ENCODE measurements at regions not wholly inside any gene's neighbourhood (a gene's known extent, or its start where the extent isn't known, plus 50 kb on each side); places are given as distances from the start of the nearest gene placed in this dataset.

DNA sequence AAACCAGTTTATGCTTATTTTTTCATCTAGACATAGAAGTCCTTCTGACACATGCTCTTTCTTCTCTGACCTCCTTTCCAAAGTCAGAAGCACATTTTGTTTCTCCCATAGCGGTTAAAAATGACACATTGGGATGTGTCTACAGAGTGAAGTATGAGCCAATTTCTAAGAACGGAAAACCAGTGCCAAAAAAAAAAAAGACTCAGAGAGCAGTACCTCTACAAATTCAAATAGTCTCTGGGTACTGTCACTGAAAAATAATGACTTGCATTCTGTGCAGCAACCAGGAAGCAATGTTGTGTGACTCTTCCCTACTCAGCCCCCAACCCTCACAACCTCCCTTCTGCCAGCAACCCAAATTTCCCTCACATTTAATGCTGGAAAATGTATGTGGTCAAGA, 145.5 kb upstream of the PMFBP1 start:
- peak; percentile 32 for DNase-seq (ENCODE audit: low spot score)

DNA sequence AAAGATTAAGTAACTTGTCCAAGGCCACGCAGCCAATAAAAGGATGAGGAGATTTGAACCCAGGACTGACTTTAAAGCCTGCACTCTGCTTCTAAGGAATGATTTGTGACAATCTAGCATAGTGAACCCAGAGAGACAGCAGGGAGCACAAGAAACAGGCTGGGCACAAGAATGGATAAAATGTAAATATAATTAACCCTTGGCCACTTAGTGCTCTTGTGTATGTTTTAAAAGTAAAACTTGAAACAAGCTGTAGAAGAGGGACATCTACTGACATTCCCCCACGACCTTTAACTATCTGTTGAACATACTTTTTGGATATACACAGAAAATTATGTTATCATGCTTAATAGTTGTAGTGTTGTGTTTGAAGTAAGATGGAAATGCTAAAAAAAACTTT, 141.9 kb upstream of the PMFBP1 start:
- DNase-seq (ENCODE audit: low spot score) = no peak

GRCh38 chr16:72312828-72313227, 140.9 kb upstream of the PMFBP1 start:
- no peak for DNase-seq (ENCODE audit: low spot score)

DNA sequence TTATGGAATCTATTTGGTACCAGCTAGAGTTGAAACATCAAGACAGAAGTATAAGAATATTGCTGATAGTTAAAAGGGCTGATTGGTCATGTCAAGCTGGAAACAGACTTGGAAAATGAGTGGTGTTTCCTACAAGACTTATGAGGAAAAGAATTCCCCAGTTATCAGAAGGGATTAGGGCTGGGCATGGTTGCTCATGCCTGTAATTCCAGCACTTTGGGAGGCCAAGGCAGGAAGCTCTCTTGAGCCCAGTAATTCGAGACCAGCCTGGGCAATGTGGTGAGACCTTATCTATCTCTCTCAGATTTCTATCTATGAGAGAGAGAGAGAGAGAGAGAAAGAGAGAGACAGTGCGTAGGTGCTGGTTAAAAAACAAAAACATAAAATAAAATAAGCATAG, 139.5 kb upstream of the PMFBP1 start:
- DNase-seq (ENCODE audit: low spot score) = no peak

GRCh38 chr16:72309001-72309400, 137.0 kb upstream of the PMFBP1 start:
- DNase-seq (ENCODE audit: low spot score) = no peak

DNA sequence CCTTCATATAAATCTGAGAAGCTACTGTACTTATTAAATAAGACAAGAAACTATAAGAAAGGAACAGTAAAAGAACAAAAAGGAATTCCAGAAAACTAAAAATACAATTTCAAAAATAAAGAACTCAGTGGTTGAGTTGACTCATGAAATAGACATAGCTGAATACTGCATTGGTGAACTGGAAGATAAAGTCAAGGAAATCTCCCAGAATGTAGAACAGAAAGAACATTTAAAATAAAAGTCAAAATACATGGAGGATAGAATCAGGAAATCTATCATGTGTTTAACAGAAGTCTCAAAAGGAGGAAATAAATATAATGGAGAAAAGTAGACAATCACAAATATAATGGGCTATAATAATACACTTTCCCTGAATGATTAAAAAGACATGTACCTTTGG, 136.4 kb upstream of the PMFBP1 start:
- DNase-seq (ENCODE audit: low spot score) = no peak

DNA sequence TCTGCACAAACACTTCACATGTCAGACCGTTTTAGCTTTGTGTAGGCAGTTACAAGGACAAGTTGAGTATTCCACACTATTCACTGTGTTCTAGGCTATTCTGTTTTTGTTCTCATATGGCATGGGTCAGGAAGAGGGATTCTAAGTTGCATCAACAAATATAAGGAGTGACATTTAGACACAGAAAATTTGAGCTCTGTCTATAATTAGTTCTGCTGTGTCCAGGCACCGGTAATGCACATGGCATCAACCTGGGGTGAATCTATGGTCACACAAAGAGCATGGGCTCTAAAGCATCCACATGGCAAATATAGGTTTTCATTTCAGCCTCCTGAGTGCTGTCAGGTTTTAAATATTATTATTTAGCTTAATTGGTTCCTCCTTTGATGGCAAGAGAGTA, 130.4 kb upstream of the PMFBP1 start:
- no peak for DNase-seq (ENCODE audit: low spot score)

DNA sequence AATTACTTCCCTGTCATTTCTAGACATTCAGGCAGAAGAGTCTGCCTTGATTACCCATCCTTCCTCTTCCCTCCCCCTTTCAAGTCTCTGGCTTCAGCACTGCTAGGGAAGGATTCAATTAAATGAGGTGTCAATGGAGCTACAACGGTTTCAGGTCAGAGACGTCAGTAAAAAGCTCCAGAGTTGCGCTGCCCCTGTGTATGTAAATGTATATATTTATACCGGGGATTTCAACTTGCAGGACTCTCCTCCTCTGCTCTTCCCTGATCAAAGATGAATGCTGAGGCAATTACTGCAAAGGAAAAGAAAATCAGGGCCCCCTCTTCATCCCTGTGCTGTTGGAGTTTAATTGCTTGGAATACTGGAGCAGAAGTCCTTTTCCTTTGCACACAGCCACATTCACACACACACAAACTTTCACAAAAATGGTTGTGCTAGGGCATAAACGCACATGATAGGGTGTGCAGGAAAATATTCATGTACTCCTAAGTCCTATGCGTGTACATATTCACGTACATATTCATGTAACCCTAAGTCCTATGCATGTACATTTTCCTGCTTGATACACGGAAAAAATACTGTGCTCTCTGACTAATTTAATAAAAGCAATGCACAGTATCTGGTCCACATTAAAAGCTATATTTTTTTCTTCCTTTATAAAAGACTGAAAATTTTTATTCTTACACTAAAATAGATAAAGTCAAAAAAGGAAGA, 129.7 kb upstream of the PMFBP1 start:
- DNase-seq (ENCODE audit: low spot score) = no peak

GRCh38 chr16:72300892-72301291, 128.9 kb upstream of the PMFBP1 start:
- DNase-seq (ENCODE audit: low spot score) = no peak

DNA sequence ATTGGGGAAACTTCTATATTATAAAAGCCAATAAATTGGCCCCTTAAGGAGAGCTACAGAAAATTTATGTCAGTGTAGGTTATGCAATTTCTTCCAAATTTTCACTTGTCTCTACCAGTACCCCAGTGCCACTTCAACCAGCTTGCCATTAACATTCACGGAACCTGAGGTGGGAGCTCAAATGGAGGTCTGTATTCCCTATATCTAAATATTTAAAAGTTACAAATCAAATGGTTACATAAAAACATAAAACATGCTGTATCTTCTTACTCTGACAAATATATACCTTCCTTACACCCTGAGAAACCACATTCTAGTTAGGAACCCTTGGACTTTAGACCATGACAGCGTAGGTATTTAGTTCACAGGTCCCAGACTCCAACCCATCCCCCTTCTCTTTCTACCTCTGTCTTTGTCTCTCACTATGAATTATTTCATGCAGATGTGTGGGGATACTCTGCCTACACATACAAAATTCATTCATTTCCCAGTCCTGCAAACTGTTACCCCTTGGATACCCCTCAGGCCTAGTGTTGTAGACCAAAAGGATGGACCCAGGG, 127.8 kb upstream of the PMFBP1 start:
- DNase-seq (ENCODE audit: low spot score) = no peak

DNA sequence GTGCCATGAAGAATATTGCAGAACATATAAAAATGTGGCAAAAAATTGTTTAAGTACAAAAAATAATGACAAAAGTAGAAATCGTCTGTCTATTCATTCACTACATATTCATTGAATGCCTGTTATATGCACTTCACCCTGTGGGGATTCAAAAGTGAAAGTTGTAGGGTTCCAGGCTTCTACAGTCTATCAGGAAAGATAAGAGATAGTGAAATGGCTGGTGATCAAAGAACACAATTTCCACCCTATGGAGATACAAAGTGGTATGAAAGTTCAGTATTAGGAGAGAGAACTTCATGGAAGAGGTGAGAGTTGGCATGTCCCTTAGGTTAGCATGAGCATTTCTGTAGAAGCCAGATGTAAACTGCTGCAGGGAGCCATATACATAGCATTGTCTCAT, 127.0 kb upstream of the PMFBP1 start:
- DNase-seq (ENCODE audit: low spot score) = no peak

GRCh38 chr16:72295914-72296313, 124.0 kb upstream of the PMFBP1 start:
- no peak for DNase-seq (ENCODE audit: low spot score)

- peak; percentile 65 for DNase-seq (ENCODE audit: low spot score)
Measured at GRCh38 chr16:72291531-72291981, 119.6 kb upstream of the PMFBP1 start.

DNA sequence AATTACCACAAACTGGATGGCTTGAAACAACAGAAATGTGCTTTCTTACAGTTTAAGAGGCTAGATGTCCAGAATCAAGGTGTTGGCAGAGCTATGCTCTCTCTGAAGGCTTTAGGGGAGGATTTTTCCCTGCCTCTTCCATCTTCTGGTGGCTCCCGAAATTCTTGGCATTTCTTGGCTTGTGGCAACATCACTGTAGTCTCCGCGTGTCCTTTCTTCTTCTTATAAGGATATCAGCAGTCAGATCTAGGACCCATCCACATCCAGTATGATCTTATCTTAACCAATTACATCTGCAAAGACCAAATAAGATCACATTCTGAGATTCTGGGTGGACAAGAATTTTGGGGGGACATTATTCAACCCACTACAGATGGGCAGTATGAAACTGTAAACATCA, 119.2 kb upstream of the PMFBP1 start:
- DNase-seq (ENCODE audit: low spot score) = no peak

- DNase-seq (ENCODE audit: low spot score) = no peak
Measured at GRCh38 chr16:72287649-72288048, 115.7 kb upstream of the PMFBP1 start.

DNA sequence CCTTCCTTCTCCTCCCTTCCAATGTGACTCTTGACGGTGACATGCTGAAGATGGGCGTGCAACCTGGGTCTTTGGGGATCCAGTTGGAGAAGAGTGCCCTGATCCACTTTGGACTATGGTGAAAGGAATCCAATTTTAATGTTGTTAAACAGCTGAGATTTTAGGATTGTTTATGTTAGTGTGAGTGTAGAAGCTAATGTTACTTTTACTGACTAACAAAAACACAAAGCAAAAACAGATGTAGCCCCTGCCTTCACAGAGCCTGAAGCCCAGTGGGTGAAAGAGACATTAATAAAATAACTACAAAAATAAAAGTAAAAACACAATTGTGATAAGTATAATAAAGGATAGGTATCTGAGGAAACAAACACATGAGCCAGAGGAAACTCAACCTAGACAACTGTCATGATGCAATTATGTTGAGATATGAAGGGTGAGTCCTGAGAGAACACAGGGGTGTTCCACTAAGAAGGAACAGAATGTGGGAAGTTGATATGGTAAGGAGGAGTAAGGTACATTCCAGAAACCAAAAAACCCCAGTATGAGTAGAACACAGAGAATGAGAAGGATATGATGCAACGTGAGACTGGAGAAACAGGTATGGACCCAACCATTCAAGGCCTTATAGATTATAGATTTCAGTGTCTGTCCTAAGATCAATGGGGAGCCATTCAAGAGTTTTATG, 115.1 kb upstream of the PMFBP1 start:
- DNase-seq (ENCODE audit: low spot score) = no peak

GRCh38 chr16:72285728-72286127, 113.8 kb upstream of the PMFBP1 start:
- no peak for DNase-seq (ENCODE audit: low spot score)

DNA sequence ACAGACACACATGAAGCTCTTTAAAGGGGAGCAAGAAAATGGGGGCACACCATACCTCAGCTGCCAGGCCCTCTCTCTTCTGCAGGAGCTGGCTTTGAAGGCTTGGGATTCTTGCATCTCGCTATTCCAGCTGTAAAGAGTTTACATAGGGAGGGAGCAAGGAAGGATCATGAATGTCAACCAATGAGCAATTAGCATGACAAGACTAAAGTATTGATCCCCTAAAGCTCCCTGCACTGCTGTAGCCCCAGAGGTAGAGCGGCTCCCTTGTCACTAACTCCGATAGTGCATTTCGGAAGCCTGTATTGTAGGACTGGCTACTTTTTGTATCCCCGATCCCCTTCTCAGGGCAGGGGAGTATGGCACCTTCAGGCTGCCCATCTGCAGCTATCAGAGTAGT, 113.4 kb upstream of the PMFBP1 start:
- no peak for DNase-seq (ENCODE audit: low spot score)

DNA sequence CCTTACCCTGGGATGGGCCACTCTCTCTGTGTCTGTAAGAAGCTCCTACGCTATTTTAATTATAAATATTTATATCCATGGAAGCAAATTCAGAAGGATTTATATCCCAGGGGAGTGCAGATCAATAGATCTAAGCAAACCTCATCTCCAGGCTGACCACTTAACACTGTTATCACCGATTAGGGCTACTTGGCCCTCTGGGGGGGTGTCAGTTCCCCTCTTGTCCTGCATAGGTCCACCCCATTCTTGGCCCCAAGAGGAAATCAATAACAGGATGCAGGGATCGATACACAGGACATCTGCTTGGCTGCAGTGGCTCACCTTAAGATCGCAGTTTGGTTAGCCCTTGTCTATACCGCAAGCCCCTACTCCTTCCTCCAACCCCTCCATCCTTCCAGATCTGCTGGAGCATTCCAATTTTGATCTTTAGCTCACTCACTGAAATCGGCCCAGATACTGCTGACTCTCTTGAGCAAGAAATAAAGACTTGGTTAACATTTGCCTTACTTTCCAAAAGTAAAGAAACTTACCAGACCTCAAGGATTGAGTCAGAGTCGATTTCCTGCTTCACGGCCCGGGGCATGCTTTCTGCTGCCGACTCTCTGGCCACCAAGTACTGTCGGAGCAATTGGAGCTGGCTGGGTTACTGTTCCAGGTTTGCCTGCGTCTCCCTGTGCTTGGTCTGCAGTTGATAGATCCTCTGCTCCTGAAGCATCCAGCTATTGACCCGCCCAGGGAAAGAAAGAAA, 112.3 kb upstream of the PMFBP1 start:
- no peak for DNase-seq (ENCODE audit: low spot score)

GRCh38 chr16:72282362-72282761, 110.4 kb upstream of the PMFBP1 start:
- DNase-seq (ENCODE audit: low spot score) = no peak

GRCh38 chr16:72278301-72278700, 106.3 kb upstream of the PMFBP1 start:
- no peak for DNase-seq (ENCODE audit: low spot score)

- no peak for DNase-seq (ENCODE audit: low spot score)
Measured at GRCh38 chr16:72277749-72278148, 105.8 kb upstream of the PMFBP1 start.

DNA sequence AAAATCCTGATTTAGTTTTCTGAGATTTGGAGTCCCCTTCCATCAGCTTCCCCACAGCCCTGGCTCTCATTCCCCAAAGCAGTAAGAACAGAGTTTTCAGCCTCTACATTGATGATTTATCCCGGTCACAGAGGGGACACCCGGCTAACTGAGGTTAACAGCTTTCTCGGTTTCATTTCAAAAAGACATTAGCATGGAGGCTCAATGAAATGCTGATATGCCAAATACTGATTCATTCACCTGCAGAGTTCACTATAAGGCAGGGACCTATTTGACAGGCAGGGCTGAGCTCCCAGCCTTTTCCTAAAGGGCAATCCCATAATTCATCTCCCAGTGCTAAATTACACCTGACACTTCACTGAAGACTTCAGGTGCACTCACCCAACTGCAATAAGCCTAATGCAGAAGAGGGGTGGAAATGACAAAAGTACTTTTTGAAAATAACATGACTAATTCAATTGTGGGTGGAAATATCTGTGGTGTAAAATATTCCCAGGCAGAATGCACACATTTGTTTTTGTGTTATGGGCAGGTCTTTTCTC, 99.8 kb upstream of the PMFBP1 start:
- no peak for DNase-seq (ENCODE audit: low spot score)

Measured in AG08396 (cell line).